ENCODE measurements at regions not wholly inside any gene's neighbourhood (a gene's known extent, or its start where the extent isn't known, plus 50 kb on each side); places are given as distances from the start of the nearest gene placed in this dataset.

GRCh38 chr20:60288945-60289344 lies 330.7 kb downstream of the CDH26 start:
- DNase-seq = no peak

DNA sequence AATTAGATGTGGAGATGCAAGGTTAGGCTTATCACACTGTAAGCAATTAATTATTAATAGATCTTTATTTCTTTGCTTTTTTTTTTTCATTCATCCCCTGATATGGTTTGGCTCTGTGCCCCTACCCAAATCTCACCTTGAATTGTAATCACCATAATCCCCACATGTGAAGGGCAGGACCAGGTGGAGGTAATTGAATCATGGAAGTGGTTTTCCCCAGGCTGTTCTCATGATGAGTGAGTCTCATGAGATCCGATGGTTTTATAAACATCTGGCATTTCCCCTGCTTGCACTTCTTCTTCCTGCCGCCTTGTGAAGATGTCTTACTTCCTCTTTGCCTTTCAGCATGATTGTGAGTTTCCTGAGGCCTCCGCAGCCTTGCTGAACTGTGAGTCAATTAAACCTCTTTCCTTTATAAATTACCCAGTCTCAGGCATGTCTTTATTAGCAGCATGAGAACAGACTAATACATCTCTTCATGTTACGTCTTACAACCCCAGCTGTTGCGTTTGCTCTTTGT lies 333.8 kb downstream of the CDH26 start:
- no peak for DNase-seq

GRCh38 chr20:60294632-60295031 lies 336.4 kb downstream of the CDH26 start:
- no peak for DNase-seq

DNA sequence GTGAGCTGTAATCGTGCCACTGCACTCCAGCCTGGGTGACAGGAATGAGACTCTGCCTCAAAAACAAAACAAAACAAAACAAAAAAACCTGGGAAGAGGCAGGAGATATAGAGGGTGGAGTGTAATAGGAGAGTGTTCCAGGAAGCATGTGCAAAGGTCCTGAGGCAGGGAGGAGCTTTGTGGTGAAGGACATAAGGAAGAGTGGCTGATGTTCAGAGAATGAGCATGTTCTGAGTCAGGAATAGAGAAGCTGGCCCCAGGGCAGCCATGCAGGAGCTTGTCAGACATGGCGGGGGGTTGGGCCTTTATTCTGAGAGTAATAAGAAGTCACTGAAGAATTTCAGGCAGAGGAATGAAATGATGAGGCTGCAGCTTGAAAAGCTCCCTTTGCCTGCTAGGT lies 337.0 kb downstream of the CDH26 start:
- DNase-seq = no peak

- DNase-seq = no peak
These were observed 339.4 kb downstream of the CDH26 start for GRCh38 chr20:60297649-60298048.

DNA sequence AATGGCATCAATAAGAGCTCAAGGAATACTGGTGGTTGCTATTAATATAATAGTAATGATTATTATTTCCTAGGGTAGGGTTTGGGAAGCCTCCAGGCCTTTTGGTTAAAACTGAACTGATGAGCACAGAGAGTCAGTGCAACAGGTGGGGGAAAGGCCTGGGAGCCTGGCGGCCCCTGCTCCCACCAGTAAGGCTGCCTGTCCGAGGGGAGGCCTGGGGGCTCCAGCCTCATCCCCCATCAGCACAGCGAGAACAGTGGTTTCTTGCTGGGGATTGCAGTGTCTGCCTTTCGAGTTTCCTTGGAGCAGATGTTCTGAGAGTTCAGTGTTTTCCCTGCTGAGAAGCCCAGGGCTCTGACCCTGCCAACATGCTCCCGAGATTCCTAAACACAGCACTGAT lies 340.4 kb downstream of the CDH26 start:
- DNase-seq = no peak

GRCh38 chr20:60299951-60300350 lies 341.7 kb downstream of the CDH26 start:
- no peak for DNase-seq

GRCh38 chr20:60300374-60300773 lies 342.2 kb downstream of the CDH26 start:
- no peak for DNase-seq

GRCh38 chr20:60302875-60303274 lies 344.7 kb downstream of the CDH26 start:
- no peak for DNase-seq

- DNase-seq = no peak
These were observed 345.9 kb downstream of the CDH26 start for GRCh38 chr20:60304026-60304590.

DNA sequence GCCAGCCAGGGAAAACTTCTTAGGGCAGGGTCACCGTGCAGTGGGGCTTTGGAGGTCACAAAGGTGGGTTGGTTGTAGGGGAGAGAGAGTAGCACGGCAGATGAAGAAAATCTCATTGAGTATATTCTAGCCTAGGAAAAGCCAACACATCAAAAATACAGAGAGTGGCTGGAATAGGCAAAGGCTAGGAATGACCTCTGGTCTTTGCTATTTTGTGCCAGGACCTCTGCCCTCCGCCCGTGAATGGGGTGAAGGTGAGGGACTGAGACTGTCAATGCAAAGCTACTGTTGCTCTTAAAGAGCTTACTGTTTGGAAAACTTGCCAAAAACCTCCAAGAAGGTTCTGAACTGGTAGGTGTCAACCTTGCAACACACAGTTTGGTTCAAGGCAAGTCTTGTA lies 346.7 kb downstream of the CDH26 start:
- DNase-seq = no peak

- no peak for DNase-seq
These were observed 347.9 kb downstream of the CDH26 start for GRCh38 chr20:60306105-60306504.

- no peak for DNase-seq
These were observed 348.3 kb downstream of the CDH26 start for GRCh38 chr20:60306551-60306950.

GRCh38 chr20:60310560-60311349 lies 352.5 kb downstream of the CDH26 start:
- DNase-seq = no peak

DNA sequence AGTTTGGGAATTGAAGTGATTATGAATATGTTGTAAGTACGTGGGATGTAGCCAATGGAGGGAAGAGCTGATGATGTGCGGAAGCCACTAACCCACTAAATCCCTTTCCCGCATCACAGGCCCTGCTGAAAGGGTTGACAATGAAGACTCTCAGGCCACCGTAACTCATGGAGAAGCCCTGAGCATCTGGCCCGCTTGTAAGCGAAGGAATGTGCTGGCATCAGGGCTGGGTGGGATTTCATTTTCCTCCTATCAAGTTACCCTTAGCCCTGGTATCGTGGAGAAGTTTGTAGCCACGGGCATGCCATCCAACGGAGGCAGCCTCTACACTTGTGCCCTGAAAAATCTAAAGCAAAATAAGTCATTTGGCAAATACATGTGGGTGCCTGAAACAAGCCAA lies 355.0 kb downstream of the CDH26 start:
- no peak for DNase-seq

DNA sequence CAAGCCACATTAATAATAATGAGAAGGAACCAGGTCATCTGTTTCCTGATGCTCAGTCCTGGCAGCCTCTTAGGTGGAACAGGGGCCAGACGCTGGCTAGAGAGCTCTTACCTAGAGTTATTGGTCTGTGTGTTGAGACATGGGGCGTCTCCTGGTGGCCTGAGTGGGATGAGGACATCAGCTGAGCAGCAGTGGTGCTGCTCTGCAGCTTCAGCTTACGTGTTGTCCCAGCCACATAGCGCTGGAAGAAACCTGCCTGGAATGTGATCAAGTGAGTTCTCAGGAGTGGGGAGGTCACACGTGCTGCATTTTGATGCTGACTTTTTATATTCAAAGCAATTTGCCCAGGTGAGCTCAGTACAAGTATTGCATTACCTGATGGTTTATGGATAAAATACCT lies 355.4 kb downstream of the CDH26 start:
- DNase-seq = no peak

GRCh38 chr20:60314727-60315126 lies 356.5 kb downstream of the CDH26 start:
- DNase-seq = no peak

GRCh38 chr20:60316476-60317158 lies 358.4 kb downstream of the CDH26 start:
- no peak for DNase-seq

DNA sequence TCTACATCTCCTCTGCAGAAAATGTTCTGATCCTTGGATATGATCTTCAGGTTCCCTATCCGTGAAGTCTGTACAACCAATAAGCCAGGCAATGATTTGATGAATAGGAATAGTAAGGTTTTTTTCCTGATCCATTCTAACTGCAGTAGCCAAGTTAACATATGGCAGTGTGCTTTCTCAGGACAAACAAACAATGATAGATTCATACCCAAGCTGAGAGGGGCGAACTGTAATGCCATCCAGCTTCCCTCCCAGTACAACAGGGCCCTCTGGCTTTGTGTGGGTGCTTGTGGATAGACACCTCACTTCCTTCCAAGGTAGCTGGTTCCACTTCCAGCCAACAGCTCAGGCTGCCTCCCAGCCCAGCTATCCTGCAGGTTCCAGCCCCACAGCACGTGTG lies 359.2 kb downstream of the CDH26 start:
- no peak for DNase-seq

- DNase-seq = no peak
These were observed 363.4 kb downstream of the CDH26 start for GRCh38 chr20:60321601-60322000.

GRCh38 chr20:60326821-60327220 lies 368.6 kb downstream of the CDH26 start:
- no peak for DNase-seq

- DNase-seq = no peak
These were observed 369.9 kb downstream of the CDH26 start for GRCh38 chr20:60327971-60328660.

DNA sequence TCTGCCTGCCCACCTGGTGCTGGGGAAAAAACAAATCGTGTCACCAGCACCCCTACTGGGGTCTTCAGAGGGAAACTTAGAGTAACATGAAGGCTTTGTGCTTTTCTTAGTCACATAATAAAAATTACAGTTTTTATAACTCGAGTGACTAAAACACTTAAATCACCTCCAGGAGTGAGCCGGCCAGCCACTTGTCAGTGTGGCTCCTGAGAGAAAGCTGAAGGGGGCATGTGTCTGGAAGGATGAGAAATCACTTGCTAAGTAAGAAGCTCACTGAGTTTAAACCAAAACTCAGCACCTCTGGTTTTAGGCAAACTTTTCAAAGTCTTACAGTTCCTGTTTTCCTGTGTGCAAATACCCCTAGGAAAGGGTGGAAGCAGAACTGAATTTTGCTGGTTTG lies 372.2 kb downstream of the CDH26 start:
- DNase-seq = no peak
